Mesenchymal stem cell (in vitro differentiated cells and primary cell): ENCODE measurements at regions not wholly inside any gene's neighbourhood (a gene's known extent, or its start where the extent isn't known, plus 50 kb on each side); places are given as distances from the start of the nearest gene placed in this dataset.

Experiments used
- DNase-seq: peaks from one replicate; pipeline ENCODE4 v3.0.0-alpha.2; 2013
- H2AFZ ChIP-seq: one replicate; pipeline ENCODE4 v1.6.1; 2013; ENCODE audit warnings: low read depth, mild to moderate bottlenecking, control low read depth, inconsistent platforms, low read length, moderate library complexity
- H2AK5ac ChIP-seq: 2 replicates; pipeline ENCODE4 v1.6.1; 2013; ENCODE audit warnings: low read length, moderate library complexity, mild to moderate bottlenecking, inconsistent platforms; ENCODE audit not compliant: severe bottlenecking
- H2BK120ac ChIP-seq: one replicate; pipeline ENCODE4 v1.6.1; 2013; ENCODE audit warnings: low read depth, mild to moderate bottlenecking, inconsistent platforms, low read length, moderate library complexity
- H2BK12ac ChIP-seq, 2 experiments: one replicate each; pipeline ENCODE4 v1.6.1; 2013; ENCODE audit warnings: inconsistent platforms in 2 of 2, low read length in 2 of 2, mild to moderate bottlenecking in 2 of 2, moderate library complexity in 2 of 2, control low read depth in 1 of 2
- H2BK15ac ChIP-seq: one replicate; pipeline ENCODE4 v1.6.1; 2013; ENCODE audit warnings: mild to moderate bottlenecking, low read depth, inconsistent platforms; ENCODE audit not compliant: poor library complexity, severe bottlenecking
- H2BK5ac ChIP-seq: 2 replicates; pipeline ENCODE4 v1.6.1; 2013; ENCODE audit warnings: low read depth, mild to moderate bottlenecking, low read length, control low read depth, inconsistent platforms; ENCODE audit not compliant: poor library complexity, severe bottlenecking
- H3K14ac ChIP-seq, 2 experiments: one replicate each; pipeline ENCODE4 v1.6.1; 2013; ENCODE audit warnings: inconsistent platforms in 2 of 2, low read length in 2 of 2, control low read depth in 1 of 2, mild to moderate bottlenecking in 1 of 2, moderate library complexity in 1 of 2
- H3K18ac ChIP-seq, 2 experiments: one replicate each; pipeline ENCODE4 v1.6.1; 2013; ENCODE audit warnings: inconsistent platforms in 2 of 2, low read length in 2 of 2, control low read depth in 1 of 2, low read depth in 1 of 2, mild to moderate bottlenecking in 1 of 2
- H3K23ac ChIP-seq, 2 experiments: one replicate each; pipeline ENCODE4 v1.6.1; 2013; ENCODE audit warnings: inconsistent platforms in 2 of 2, low read length in 2 of 2, mild to moderate bottlenecking in 2 of 2, moderate library complexity in 2 of 2, control low read depth in 1 of 2
- H3K27ac ChIP-seq: 2 replicates; pipeline ENCODE4 v1.5.1; 2013; ENCODE audit warnings: mild to moderate bottlenecking, moderate library complexity, low read length, control low read depth, inconsistent platforms; ENCODE audit not compliant: poor library complexity, severe bottlenecking
- H3K27me3 ChIP-seq, 2 experiments: 2 replicates each; pipeline versions ENCODE4 v1.6.1 to v1.7.0; 2013; ENCODE audit warnings: low read length in 2 of 2, mild to moderate bottlenecking in 2 of 2, moderate library complexity in 2 of 2, control low read depth in 1 of 2, inconsistent platforms in 1 of 2; ENCODE audit not compliant: control insufficient read depth in 1 of 2, insufficient read depth in 1 of 2
- H3K36me3 ChIP-seq, 2 experiments: 2 replicates each; pipeline versions ENCODE4 v1.6.1 to v1.7.0; 2013; ENCODE audit warnings: low read length in 2 of 2, control low read depth in 1 of 2, inconsistent platforms in 1 of 2, low read depth in 1 of 2, mild to moderate bottlenecking in 1 of 2; ENCODE audit not compliant: insufficient read depth in 2 of 2, control insufficient read depth in 1 of 2
- H3K4ac ChIP-seq, 2 experiments: one replicate each; pipeline ENCODE4 v1.6.1; 2013; ENCODE audit warnings: inconsistent platforms in 2 of 2, low read length in 2 of 2, mild to moderate bottlenecking in 2 of 2, moderate library complexity in 2 of 2, control low read depth in 1 of 2, low read depth in 1 of 2
- H3K4me1 ChIP-seq: 2 replicates; pipeline ENCODE4 v1.6.1; 2013; ENCODE audit warnings: low read depth, low read length, control low read depth; ENCODE audit not compliant: control insufficient read depth, insufficient read depth
- H3K4me2 ChIP-seq: 2 replicates; pipeline ENCODE4 v1.6.1; 2013; ENCODE audit warnings: low read length, mild to moderate bottlenecking, inconsistent platforms; ENCODE audit not compliant: poor library complexity, severe bottlenecking
- H3K4me3 ChIP-seq, 2 experiments: 2 replicates each; pipeline versions ENCODE4 v1.5.1 to v1.7.0; 2013; ENCODE audit warnings: low read length in 2 of 2, mild to moderate bottlenecking in 2 of 2, control low read depth in 1 of 2, low read depth in 1 of 2; ENCODE audit not compliant: insufficient read depth in 1 of 2
- H3K79me1 ChIP-seq: replicated peaks from 2 replicates; pipeline ENCODE4 v1.6.1; 2013; ENCODE audit warnings: mild to moderate bottlenecking, control low read depth, low read length, inconsistent platforms; ENCODE audit not compliant: poor library complexity, severe bottlenecking
- H3K9ac ChIP-seq: 2 replicates; pipeline ENCODE4 v1.7.0; 2013; ENCODE audit warnings: mild to moderate bottlenecking, low read length, moderate library complexity
- H3K9me3 ChIP-seq: 2 replicates; pipeline ENCODE4 v1.7.0; 2013; ENCODE audit warnings: mild to moderate bottlenecking, low read length; ENCODE audit not compliant: control insufficient read depth
- H4K8ac ChIP-seq: one replicate; pipeline ENCODE4 v1.6.1; 2013; ENCODE audit warnings: inconsistent platforms, mild to moderate bottlenecking, low read length, moderate library complexity
- H4K91ac ChIP-seq: one replicate; pipeline ENCODE4 v1.6.1; 2013; ENCODE audit warnings: mild to moderate bottlenecking, low read length, inconsistent platforms
- WGBS: methylation state at CpG from one replicate; pipeline ENCODE4 v1.1.7; 2013; ENCODE audit warnings: mixed read lengths; 5-methylcytosine and 5-hydroxymethylcytosine counted together

GRCh38 chr12:58393152-58393551 lies 451.8 kb downstream of the ATP23 start:
- no peak overlapping the region for H3K14ac ChIP-seq
- no peak overlapping the region for H2BK120ac ChIP-seq
- no peak overlapping the region for H3K4me3 ChIP-seq
- H3K9ac ChIP-seq, result no peak overlapping the region
- H3K9me3 ChIP-seq, result no peaks in the 10 kb centered on the region
- H2AFZ ChIP-seq, result no peak overlapping the region
- no peaks in the 10 kb centered on the region for H3K36me3 ChIP-seq
- H3K27me3 ChIP-seq, result no peaks in the 10 kb centered on the region
- H3K27ac ChIP-seq, result peak overlapping the region; percentile 20
- H2AK5ac ChIP-seq, result no peak overlapping the region
- no peak overlapping the region for H2BK5ac ChIP-seq
- peaks cover 4% of the 10 kb centered on the region for H3K4me1 ChIP-seq
- H3K4me2 ChIP-seq, result no peak overlapping the region
- WGBS, result 32% methylated on average over 2 of the region's 3 CpGs
- H3K4ac ChIP-seq, result no peak overlapping the region
- no peak overlapping the region for H2BK15ac ChIP-seq
- H3K18ac ChIP-seq, result no peak overlapping the region
- H3K79me1 ChIP-seq, result no peaks in the 10 kb centered on the region
- no peak overlapping the region for H3K23ac ChIP-seq
- no peak overlapping the region for H4K8ac ChIP-seq
- no peak overlapping the region for H2BK12ac ChIP-seq
- no peak overlapping the region for H4K91ac ChIP-seq
- DNase-seq, result peak; percentile 50

- Histone ChIP-seq H3K23ac (no peak overlapping the region), H3K4ac (no peak overlapping the region), H3K4me2 (no peak overlapping the region)
Measured at GRCh38 chr12:58395056-58395455, 453.7 kb downstream of the ATP23 start.

GRCh38 chr12:58395470-58395869 lies 454.1 kb downstream of the ATP23 start:
- Histone ChIP-seq H3K14ac (peak overlapping the region in 1 of 2 experiments; percentile 98), H3K18ac (peak overlapping the region; percentile 44 to 91), H3K79me1 (no peaks in the 10 kb centered on the region), H3K36me3 (no peaks in the 10 kb centered on the region), H3K4ac (peak overlapping the region; percentile 19 to 53), H3K4me3 (no peak overlapping the region), H2AFZ (no peak overlapping the region), H3K9ac (no peak overlapping the region), H2AK5ac (peak overlapping the region; percentile 1), H2BK120ac (no peak overlapping the region), H4K91ac (peak overlapping the region; percentile 87), H2BK5ac (no peak overlapping the region), H3K27me3 (no peaks in the 10 kb centered on the region), H2BK15ac (no peak overlapping the region), H3K27ac (no peak overlapping the region), H3K4me2 (no peak overlapping the region), H4K8ac (peak overlapping the region; percentile 93), H3K9me3 (no peaks in the 10 kb centered on the region), H2BK12ac (peak overlapping the region; percentile 40 to 92), H3K23ac (no peak overlapping the region), H3K4me1 (peaks cover 4% of the 10 kb centered on the region)
- DNase-seq, result no peak

More at GRCh38 chr12:58395056-58395455, 453.7 kb downstream of the ATP23 start:
- Histone ChIP-seq H4K8ac (no peak overlapping the region), H2BK15ac (no peak overlapping the region), H3K79me1 (no peaks in the 10 kb centered on the region), H4K91ac (no peak overlapping the region), H3K18ac (peak overlapping the region in 1 of 2 experiments; percentile 44), H2AFZ (no peak overlapping the region), H3K14ac (no peak overlapping the region), H2BK120ac (no peak overlapping the region), H2AK5ac (peak overlapping the region; percentile 14), H2BK12ac (peak overlapping the region in 1 of 2 experiments; percentile 67), H2BK5ac (no peak overlapping the region), H3K9me3 (no peaks in the 10 kb centered on the region), H3K27ac (no peak overlapping the region), H3K9ac (no peak overlapping the region), H3K4me1 (peaks cover 4% of the 10 kb centered on the region), H3K4me3 (no peak overlapping the region), H3K27me3 (no peaks in the 10 kb centered on the region), H3K36me3 (no peaks in the 10 kb centered on the region)
- WGBS, result 90% methylated on average over 3 of the region's 3 CpGs
- no peak for DNase-seq

- Histone ChIP-seq H3K36me3 (no peaks in the 10 kb centered on the region), H3K23ac (no peak overlapping the region), H3K79me1 (no peaks in the 10 kb centered on the region), H2BK120ac (no peak overlapping the region), H3K27ac (no peak overlapping the region), H2BK5ac (no peak overlapping the region), H4K91ac (no peak overlapping the region), H2AK5ac (no peak overlapping the region), H3K4me2 (no peak overlapping the region), H3K4ac (no peak overlapping the region), H4K8ac (peak overlapping the region; percentile 60), H3K4me1 (peaks cover 4% of the 10 kb centered on the region), H2AFZ (no peak overlapping the region), H3K18ac (no peak overlapping the region), H3K4me3 (no peak overlapping the region), H3K27me3 (no peaks in the 10 kb centered on the region), H3K9ac (no peak overlapping the region), H2BK15ac (no peak overlapping the region), H2BK12ac (no peak overlapping the region), H3K9me3 (no peaks in the 10 kb centered on the region), H3K14ac (no peak overlapping the region)
- DNase-seq, result no peak
- WGBS, result 58% methylated on average over 2 of the region's 2 CpGs
Measured at GRCh38 chr12:58396239-58396638, 454.9 kb downstream of the ATP23 start.
